ENCODE measurements at regions not wholly inside any gene's neighbourhood (a gene's known extent, or its start where the extent isn't known, plus 50 kb on each side); places are given as distances from the start of the nearest gene placed in this dataset.
"Not testable (repeated sequence)": the region's sequence is repeated elsewhere in the genome, so short reads cannot be mapped to it uniquely, and the experiment has no call there.

- H3K4me2 ChIP-seq (ENCODE audit: low read length); H3K4me3 ChIP-seq (ENCODE audit: low read length); POLR2A ChIA-PET (ENCODE audit: unreplicated experiment); ATAC-seq; H3K79me2 ChIP-seq (ENCODE audit: low read length); H3K9ac ChIP-seq (ENCODE audit: low read length); H4K20me1 ChIP-seq (ENCODE audit: low read length); H3K36me3 ChIP-seq (ENCODE audit: low read depth, low read length); intact Hi-C loops (cut with micrococcal nuclease); BruUV-seq (replicated peaks); DNase-seq; H3K27me3 ChIP-seq (ENCODE audit: low read length); H3K27ac ChIP-seq (ENCODE audit: low read length); H3K9me2 ChIP-seq (replicated peaks; ENCODE audit: low read length); H2AFZ ChIP-seq (ENCODE audit: low read length); H3K9me3 ChIP-seq (ENCODE audit: low read length); H3F3A ChIP-seq (ENCODE audit: low read length, unreplicated experiment): not testable (repeated sequence)
- peaks cover 16% of the 10 kb centered on the region for H3K4me1 ChIP-seq (ENCODE audit: insufficient read depth, low read length)
- CTCF ChIA-PET: interaction anchor here (0.6 kb wide), 1 partner anchor 282 kb away, joined by 4 read pairs; no protein-coding TSS in a partner anchor
Observed at GRCh38 chr9:97103613-97104383, 64.9 kb upstream of the CTSV start.

- H4K20me1 ChIP-seq (ENCODE audit: low read length); intact Hi-C loops (cut with micrococcal nuclease); H3K4me1 ChIP-seq (ENCODE audit: insufficient read depth, low read length); CTCF ChIA-PET; H3K9ac ChIP-seq (ENCODE audit: low read length); H3K9me3 ChIP-seq (ENCODE audit: low read length); BruUV-seq (replicated peaks); H3K4me3 ChIP-seq (ENCODE audit: low read length); H3K27ac ChIP-seq (ENCODE audit: low read length); H3K79me2 ChIP-seq (ENCODE audit: low read length); H3K36me3 ChIP-seq (ENCODE audit: low read depth, low read length); H2AFZ ChIP-seq (ENCODE audit: low read length); ATAC-seq; H3K27me3 ChIP-seq (ENCODE audit: low read length); POLR2A ChIA-PET (ENCODE audit: unreplicated experiment); H3F3A ChIP-seq (ENCODE audit: low read length, unreplicated experiment); H3K9me2 ChIP-seq (replicated peaks; ENCODE audit: low read length); DNase-seq; H3K4me2 ChIP-seq (ENCODE audit: low read length): not testable (repeated sequence)
Observed at GRCh38 chr9:97099540-97099939, 60.6 kb upstream of the CTSV start.

- Histone ChIP-seq H3K27me3 (ENCODE audit: low read length) (no peaks in the 10 kb centered on the region), H3K4me1 (ENCODE audit: insufficient read depth, low read length) (no peaks in the 10 kb centered on the region), H3K4me2 (ENCODE audit: low read length) (no peak overlapping the region), H3K4me3 (ENCODE audit: low read length) (no peak overlapping the region), H3K9me2 (replicated peaks; ENCODE audit: low read length) (no peaks in the 10 kb centered on the region), H3K9ac (ENCODE audit: low read length) (no peak overlapping the region), H3K27ac (ENCODE audit: low read length) (no peak overlapping the region), H3K36me3 (ENCODE audit: low read depth, low read length) (no peaks in the 10 kb centered on the region), H3K9me3 (ENCODE audit: low read length) (no peaks in the 10 kb centered on the region), H4K20me1 (ENCODE audit: low read length) (no peaks in the 10 kb centered on the region), H3K79me2 (ENCODE audit: low read length) (no peaks in the 10 kb centered on the region), H3F3A (ENCODE audit: low read length, unreplicated experiment) (no peaks in the 10 kb centered on the region), H2AFZ (ENCODE audit: low read length) (no peak overlapping the region)
- intact Hi-C loops (cut with micrococcal nuclease): no loop called here
- DNase-seq: no peak
- TF ChIP-seq EZH2phosphoT487 (IDR thresholded peaks at IDR 0.05; ENCODE audit: borderline replicate concordance, low read length) (no peak), EZH2 (IDR thresholded peaks at IDR 0.05; ENCODE audit: low read length, unreplicated experiment) (no peak), CTCF (conservative IDR thresholded peaks at IDR 0.05; ENCODE audit: low read depth, low read length) (no peak)
- ATAC-seq: no peak
- ChIA-PET POLR2A (ENCODE audit: unreplicated experiment) (no interaction called here), CTCF (no interaction called here)
- no TSS peak for BruUV-seq (replicated peaks)
Observed at GRCh38 chr9:97096793-97097192, 57.9 kb upstream of the CTSV start.

GRCh38 chr9:97089361-97089760 lies 50.4 kb upstream of the CTSV start:
- intact Hi-C loops (cut with micrococcal nuclease); H3K27me3 ChIP-seq (ENCODE audit: low read length); H3K9me3 ChIP-seq (ENCODE audit: low read length); CTCF ChIA-PET; H3K79me2 ChIP-seq (ENCODE audit: low read length); H3K4me3 ChIP-seq (ENCODE audit: low read length); DNase-seq; H3K9ac ChIP-seq (ENCODE audit: low read length); H3K4me1 ChIP-seq (ENCODE audit: insufficient read depth, low read length); BruUV-seq (replicated peaks); H4K20me1 ChIP-seq (ENCODE audit: low read length); H2AFZ ChIP-seq (ENCODE audit: low read length); ATAC-seq; H3K4me2 ChIP-seq (ENCODE audit: low read length); H3F3A ChIP-seq (ENCODE audit: low read length, unreplicated experiment); H3K36me3 ChIP-seq (ENCODE audit: low read depth, low read length); H3K9me2 ChIP-seq (replicated peaks; ENCODE audit: low read length); POLR2A ChIA-PET (ENCODE audit: unreplicated experiment); H3K27ac ChIP-seq (ENCODE audit: low read length): not testable (repeated sequence)
